ENCODE measurements at regions not wholly inside any gene's neighbourhood (a gene's known extent, or its start where the extent isn't known, plus 50 kb on each side); places are given as distances from the start of the nearest gene placed in this dataset.

DNA sequence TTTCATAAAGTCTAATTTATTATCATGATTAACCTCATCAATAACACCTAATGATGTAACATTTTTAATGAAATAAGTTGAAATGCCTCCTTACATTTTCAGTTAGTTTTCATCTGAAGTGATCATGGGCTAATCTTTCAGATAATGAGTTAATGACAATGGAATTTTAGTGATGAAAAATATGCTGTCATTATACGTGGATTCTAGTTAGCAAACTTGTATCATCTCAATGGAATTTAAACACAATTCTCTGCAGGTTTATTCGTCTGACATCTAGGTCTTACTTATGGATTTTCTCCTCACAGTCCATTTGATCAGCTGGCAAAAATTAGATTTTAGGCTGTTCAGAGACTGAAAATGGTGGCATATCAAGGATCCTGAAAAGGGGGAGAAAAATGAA, 885.0 kb downstream of the SLC4A3 start:
- DNase-seq: no peak

DNA sequence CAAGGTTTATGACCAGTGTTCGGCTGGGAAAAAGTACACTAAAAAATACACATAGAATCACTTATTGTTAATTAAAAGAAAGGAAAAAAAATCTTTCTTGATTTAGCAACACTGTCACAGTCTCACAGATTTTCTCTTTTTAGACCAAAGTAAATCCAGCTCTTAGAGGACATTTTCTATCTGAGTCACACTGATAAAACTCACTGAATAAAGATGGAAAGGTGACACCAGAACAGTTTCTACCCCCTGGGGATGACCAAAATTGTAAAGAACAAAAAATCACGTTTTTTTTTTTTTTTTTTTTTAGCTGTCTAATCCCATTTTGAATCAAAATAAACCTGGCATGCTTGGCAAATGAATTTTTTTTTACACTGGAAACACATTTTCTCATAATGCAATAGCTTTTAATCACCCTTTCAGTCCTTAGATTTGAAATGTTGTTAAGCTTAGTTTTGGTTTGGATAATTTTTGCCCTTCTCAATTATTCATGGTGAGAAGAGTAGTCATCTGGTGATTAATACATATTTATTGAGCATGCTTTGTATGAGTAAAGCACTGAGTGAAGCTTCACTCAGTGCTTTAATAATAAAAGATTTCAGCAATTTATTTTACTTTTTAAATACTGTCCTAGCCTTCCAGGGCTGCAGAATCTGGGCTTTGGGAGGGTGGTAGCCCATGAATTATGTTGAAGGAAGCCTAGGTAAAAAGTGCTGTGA, 886.3 kb downstream of the SLC4A3 start:
- no peak for DNase-seq

DNA sequence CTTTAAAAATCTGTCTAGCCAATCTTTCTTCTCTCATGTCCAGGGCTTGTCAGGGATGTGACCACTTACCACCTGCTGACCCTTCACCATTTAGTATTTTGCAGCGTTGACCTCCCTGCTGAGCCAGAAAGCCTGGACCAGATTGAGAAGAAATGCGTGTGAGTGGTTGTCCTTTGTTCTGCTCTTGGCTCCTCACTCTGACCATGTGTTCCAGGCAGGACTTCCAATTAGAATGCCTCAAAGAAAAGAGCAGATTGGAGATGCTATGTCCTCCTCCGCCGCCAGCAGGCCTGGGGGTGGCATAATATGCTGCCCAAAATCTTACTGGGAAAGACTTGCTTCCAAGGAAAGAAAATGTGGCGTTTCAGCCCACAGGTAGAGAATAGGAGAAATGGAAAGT, 894.1 kb downstream of the SLC4A3 start:
- DNase-seq: no peak

DNA sequence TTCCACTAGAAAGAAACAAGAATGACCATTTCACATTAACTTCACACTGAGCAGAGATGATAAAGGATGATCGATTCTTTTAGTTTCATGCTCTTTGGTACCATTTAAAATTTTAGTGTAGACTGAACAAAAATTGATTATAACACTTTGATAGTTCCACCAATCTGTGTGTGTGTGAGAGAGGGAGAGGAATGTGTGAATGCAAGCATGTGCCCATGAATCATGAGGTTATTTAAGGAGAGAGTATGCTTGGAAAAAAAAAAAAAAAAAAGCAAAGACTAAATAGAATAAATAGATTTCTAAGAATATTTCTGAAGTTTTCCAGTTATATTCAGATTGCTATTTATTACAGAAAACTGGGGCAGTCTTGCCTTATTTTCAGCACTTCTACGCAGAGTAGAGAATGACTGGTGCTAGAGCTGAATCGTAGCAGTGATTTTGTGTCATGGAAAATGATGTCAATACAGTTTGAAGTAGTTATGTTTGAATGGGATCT, 900.8 kb downstream of the SLC4A3 start:
- no peak for DNase-seq

DNA sequence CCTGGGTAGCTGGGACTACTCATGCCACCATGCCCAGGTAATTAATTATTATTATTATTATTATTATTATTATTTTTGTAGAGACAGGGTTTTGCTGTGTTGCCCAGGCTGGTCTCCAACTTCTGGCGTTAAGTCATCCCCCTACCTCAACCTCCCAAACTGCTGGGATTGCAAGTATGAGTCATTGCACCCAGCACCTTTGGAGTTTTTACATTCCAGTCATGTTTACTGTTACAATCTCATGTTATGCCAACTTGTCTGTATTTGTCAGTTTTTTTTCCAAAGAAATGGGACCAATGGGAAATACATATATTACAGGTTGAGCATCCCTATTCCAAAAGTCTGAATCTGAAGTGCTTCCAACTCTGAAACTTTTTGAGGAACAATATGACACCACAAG, 903.8 kb downstream of the SLC4A3 start:
- no peak for DNase-seq

DNA sequence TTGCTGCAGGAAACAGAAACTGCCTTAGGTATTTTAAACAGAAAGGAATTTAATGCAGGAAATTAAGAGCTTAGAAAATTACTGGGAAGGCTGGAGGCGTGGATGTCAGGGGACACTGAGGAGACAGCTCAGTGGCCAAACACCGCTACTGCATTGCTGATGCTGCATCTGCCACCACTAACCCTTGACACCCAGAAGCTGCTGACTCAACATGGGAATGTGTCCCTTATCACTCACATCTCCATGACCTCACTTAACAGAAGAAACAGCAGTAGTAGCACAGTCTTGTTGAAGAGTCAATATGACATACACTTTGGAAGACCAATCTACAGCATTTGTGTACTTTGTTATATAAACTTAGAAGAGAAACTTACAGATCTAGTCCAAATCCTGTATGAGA, 906.1 kb downstream of the SLC4A3 start:
- DNase-seq: peak; percentile 24

DNA sequence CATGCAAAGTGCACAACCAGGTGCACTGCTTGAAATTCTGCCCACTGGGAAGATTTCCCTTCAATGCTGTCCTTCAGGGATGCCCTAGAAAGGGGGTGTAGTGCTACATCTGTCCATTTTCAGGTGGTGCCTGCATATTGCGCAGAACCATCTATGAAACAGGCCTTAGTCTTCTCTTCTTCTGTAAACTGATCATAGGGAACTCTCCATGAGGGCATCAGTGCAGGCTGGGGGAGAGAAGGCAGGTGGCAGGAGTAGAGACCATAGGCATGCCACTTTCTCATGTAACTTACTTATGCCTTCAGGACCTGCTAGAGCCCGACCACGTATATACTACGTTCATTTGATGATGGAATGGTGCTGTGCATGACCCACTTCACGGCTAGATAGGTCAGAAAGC, 912.1 kb downstream of the SLC4A3 start:
- DNase-seq: no peak

DNA sequence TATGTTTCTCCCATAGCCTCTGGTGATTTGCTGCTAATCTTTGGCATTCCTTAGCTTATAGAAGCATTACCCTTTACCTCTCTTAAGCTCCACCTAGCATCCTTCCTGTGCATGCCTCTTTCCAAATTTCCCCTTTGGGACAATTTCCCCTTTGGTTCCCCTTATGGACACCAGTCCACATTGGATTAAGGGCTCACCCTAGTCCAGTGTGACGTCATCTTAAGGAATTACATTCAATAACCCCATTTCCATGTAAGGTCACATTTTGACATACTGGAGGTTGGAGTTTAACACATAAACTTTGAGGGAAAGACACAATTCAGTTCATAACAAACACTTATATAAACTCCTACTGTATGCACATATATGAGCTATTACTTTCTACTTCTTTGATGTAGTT, 916.6 kb downstream of the SLC4A3 start:
- no peak for DNase-seq

DNA sequence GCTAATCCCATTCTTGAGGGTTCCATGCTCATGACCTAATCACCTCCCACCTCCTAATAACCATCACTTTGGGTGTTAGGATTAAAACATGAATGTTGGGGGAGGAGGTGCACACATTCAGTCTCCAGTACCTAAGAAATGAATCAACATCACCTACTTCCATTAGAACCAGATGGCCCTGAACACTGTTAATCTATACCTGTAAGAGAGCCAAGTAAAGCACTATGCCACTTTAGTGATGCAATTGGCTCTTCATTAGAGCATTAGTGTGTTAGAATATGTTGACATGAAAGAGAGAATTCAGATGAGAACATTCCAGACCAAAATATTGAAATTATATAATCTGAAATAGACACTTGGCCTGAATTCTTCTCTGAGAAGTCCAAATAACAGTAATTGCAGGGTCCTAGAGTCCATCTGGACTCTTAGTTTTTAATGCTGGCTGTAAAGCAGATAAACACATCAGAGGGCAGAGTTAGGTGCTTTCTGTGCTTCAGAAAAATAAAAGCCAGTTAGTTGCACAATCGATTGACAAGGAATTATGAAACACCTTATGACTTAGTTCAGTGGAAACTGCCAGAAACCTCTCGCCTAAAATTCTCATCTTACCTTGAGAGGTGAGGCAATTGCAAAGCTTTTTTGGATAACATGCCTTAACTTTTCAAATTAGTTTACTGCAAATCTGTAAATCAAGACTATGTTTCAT, 923.7 kb downstream of the SLC4A3 start:
- DNase-seq: no peak

DNA sequence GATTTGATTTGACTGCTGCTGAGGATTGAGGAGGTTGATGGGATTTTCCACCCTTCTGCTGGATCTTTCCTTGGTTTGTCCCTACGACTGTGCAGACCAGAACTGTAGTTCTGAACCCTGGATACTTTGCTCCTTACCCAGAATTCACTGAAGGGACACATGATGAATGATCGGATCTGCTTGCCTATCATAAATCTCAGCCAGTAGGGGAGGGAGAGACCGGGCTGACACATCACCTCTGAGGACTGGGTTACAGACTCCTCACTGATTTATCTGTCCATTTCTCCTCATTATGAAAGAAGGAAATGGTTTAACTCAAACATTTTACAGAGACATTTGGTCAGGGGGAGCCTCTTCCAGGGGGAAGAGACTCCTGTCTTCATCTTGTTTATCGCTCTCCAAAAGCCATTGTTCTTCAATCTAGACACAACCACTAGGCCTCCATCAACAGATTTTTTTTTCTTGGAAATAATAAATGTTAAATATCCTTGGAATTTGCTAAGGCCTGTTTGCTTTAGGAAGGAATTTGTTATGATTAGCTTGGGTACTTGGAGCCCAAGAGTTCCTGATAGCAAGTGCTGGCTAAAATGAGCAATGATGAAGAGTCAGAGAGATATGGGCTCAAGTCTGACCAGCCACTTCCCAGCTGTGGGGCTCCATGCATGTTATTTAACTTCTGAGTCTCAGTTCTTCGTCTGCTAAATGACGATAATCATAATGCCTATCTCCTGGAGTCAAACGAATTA, 925.5 kb downstream of the SLC4A3 start:
- no peak for DNase-seq

DNA sequence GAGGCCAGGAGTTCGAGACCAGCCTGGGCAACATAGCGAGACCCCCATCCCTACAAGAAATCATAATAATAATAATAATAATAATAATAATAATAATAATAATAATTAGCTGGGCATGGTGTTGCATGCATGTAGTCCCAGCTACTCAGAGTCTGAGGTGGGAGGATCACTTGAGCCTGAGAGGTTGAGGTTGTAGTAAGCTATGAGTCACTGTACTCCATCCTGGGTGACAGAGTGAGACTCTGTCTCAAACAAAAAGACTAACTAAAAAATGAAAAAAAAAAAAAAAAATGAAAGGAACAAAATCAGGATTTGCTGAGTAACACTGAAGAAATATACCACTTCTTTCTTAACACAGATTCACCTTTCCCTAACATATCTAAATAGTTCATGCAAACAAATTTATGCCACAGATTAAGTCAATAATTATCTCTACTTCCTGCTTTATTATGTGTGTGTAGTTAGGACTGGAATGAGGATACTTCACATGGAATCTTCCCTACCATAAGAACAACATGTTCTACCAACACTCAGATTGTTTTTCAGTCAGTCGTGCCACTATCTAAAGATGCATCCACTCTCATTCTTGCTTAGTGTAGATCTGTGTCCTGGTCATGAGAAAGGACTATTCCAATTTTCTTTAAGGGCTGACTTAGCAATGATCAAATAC, 928.7 kb downstream of the SLC4A3 start:
- DNase-seq: no peak

DNA sequence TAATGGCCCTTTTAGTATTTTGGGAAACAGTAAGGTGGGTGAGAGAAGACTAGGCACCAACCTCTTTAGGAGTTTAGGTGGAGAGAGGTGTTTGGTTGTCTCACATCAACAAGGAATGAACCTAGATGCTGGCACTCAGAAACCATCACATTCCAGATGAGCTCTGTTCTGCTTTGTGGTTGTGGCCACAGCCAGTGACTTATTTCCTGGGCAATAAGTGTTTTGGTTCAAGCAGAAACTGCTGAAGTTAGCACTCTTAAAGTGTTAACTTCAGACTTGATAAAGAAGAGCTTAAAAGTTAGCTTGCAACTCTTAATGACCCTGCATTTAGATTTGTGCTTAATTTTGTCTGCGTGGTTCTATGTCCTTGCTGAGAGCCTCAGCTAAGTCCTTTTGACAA, 929.2 kb downstream of the SLC4A3 start:
- no peak for DNase-seq

DNA sequence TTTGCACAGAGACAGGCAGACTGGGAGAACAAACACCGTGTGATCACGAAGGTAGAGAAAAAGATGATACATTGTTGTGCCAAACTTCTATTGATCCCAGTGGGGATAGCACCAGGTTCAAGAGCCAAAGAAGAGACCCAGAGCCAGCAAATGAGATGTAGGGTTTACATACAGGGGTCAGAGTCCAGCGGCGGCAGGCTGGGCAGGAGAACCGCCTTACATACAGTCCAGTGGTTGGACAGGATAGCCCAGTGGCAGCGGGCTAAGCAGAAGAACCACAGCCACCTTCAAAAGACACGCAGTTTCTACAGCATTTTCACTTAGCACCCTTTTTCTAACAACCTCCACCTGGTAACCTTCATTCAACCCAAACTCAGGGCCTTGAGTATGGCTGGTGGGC, 932.8 kb downstream of the SLC4A3 start:
- no peak for DNase-seq

DNA sequence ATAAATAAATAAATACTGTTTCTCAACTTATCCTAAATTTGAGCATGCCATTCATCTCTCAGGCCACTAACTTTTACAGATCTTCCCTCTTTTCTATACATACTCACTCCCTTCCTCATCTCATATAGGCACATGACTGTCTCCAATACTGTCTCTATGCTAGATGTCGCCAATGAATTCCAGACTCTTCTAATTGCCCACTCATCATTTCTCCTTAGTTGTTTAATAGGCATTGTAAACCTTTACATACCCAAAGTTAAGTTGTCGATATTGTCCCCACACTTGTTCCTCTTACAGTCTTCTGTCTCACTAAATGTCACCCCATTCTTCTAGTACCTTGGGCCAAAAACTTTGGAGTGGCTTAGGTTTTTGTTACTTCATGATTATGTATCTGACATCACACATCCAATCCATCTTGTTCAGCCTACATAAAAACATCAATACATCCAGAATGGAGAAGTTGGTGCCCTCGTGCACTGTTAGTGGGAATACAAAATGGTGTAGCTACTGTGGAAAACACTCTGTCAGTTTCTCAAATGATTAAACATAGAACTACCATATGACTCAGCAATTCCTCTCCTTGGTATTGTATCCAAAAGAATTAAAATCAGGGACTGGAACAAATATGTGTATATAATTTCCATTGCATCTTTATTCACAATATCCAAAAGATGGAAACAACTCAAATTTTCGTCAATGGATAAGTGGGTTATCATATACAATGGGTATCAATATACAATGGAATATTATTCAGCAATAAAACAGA, 935.1 kb downstream of the SLC4A3 start:
- no peak for DNase-seq

DNA sequence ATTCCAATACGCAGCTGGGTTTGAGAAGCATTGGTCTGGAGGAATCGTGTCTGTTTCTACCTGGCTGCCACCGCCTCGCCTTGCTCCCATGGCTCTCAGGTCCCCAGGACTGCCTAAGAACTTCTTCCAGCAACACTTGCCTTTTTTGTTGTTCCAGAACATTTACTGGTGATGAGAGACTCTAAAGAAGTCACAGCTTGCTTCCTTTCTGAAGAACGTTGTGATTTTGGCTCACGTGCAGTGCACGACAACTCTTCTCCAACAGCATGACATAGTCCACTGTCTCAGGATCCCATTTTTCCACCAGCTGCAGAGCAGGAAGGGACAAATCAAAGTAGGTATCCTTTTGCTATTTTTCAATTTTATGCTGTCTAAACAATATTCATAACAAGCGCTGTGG, 940.9 kb downstream of the SLC4A3 start:
- no peak for DNase-seq

DNA sequence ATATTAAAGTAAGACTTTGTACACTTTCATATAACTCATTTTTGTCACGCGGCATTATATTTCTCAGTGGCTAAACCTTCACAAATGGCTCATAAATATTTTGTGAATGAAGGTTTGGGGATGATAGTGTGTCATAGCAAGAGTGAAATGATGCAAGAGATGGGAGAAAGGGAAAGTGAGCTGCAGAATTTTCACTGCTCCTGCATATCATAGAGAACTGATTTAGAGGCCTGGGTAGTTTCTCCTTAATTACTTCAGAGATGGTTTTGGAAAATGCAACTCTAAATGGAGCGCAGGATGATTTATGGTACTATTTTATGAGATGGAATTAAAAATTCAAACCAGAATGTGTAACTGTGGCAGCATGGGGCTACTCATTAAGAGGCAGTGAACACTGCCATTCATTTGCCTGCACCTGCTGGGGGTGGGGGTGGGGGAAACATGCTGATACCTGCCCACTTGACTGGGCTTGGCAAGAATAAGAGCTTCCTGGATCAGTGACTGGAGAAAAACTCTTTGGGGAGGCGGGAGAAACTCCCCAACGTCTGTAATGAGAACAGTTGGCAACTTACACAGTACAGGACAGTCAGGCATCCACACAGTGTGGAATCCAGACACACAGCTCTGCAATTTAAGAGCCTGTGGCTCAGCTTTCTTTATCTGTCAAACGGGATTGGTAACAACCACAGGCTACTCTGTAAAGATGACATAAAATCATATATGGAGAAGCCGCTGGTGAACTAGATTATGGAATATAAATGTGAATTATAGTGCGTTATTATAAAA, 941.9 kb downstream of the SLC4A3 start:
- DNase-seq: no peak

DNA sequence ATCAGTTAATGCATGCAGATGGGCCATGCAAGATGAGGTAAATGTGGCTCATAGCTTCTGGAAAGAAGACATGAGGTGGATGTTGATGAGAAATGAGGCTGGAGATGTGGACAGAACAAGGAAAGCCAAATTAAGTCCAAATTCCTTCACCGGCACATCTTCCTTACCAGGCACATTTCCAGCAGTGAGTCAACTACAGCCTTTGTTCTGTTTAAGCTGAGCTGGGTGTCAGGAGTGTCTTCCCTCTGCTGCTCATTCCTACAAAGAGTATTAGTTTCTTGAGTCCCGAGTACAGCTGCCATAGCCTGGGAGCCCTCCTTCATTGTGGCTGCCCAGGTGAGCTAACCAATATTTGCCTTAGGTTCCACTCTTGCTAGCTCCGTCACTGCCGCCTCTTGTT, 945.0 kb downstream of the SLC4A3 start:
- DNase-seq: no peak

DNA sequence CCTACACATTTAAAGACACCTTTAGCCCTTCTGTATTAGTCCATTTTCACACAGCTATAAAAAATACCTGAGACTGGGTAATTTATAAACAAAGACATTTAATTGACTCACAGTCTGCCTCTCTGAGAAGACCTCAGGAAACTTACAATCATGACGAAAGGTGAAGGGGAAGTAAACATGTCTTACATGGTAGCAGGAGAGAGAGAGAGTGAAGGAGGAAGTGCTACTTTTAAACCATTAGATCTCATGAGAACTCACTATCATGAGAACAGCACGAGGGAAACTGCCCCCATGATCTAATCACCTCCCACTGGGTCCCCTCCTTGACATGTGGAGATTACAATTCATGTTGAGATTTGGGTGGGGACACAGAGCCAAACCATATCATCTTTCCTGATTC, 946.6 kb downstream of the SLC4A3 start:
- DNase-seq: no peak

DNA sequence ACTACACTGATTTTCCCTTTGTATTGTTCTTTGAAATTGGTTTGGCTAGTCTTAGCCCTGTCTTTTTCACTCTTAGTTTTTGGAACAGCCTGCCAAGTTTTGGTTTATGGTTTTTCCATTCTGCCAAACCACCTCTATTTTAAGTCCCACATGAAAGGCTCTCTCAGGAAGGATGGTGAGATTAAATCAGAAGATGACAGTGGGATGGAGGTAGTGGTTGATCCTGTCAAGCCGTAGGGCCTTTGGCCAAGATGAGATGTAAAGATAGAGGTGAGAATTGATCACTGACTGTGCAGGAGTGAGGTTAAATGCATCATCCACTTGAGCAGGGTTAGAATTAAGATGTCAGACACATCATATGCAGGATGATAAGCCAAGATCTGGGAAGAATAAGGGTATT, 948.5 kb downstream of the SLC4A3 start:
- no peak for DNase-seq

DNA sequence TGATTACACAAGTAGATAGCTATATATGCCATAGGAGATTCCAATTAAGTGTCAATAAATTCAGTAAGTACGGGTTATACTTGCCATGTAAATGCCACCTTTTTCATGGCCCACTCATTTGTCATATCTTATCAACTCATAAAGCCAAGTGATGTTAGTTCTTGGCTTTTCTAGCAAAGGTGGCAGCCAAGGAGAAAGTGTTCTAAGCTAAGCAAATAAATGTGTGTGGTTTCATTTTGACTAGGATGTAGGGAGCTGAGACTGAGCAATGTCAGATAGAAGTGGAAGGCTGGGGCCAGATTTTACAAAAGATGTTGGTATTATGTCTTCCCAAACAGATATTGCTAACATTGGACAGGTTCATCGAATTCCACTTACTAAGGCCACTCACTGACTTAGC, 952.0 kb downstream of the SLC4A3 start:
- DNase-seq: no peak

DNA sequence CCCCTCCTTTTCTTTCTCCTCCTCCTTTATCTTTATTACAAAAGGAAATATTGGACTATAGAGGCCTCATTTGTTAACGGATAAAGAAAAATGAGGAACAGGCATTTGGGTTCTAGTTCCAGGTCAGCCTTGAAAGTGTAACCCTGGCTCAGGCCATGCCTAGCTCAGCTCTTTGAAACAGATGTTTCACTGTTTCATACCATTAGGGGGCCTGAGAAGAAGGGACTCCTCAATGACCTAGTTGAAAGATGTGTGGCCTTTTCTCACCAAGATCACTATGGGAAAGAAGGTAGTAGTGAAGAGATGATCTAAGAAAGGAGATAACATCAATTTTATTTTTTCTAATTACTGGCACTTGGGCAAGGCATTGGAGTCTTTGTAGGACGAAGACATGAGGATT, 952.7 kb downstream of the SLC4A3 start:
- no peak for DNase-seq

DNA sequence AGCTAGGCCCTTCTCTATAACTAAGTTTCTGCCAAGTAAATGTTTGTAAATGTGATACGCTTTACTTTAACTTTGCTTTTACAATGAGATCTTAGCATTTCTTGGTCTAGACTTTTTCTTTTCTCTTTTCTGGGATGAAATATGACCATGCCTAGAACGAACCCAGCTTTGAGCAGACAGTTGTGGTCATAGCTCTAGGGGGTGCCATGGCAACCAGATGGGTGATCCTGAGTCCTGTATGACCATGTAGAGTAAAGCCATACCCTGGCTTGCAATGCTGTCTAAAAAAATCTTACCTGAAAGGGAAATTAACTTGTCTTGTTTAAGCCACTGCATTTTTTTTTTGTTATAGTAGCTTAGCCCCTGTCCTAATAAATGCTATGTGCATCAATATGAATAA, 956.3 kb downstream of the SLC4A3 start:
- DNase-seq: no peak
